ENCODE measurements at regions not wholly inside any gene's neighbourhood (a gene's known extent, or its start where the extent isn't known, plus 50 kb on each side); places are given as distances from the start of the nearest gene placed in this dataset.

DNA sequence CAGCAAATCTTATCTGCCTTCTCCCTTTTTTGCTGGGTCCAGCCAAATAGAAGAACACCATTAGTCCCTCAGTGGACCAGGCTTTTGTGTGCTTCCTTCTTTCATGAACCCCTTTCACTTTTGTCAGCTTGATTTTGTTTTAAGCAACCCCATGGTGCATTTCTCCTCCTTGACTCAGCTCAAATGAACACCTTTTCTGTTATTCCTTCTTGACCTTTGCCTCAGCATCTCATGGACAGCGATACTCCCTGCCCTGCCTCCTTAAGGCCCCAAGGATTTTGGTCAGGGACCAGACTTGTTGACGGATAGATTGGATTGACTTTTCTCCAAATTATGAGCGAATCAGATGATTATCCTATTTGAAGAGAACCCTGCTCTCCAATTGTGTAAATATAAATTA lies 356.6 kb upstream of the USP24 start:
- no peak for DNase-seq (ENCODE audit: low read depth in 1 of 2, low spot score in 1 of 2)

DNA sequence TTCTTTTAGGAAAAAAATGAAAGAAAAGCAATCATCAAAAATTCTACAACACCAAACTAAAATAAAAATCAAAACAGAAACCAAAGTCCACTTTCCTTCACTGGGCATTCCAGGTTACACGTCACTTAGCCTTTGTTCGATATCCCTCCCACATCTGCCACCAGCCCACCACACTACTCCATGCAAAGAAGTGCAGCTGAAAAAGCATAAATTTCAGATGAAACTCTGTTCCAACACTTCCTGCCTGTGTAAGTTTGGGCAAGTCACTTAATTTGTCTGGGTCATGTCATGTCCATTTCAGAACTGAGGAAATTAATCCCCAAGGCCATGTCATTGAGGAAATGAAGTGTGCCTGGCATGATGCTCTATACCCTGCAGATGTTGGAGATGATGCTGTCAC lies 354.3 kb upstream of the USP24 start:
- DNase-seq (ENCODE audit: low read depth in 1 of 2, low spot score in 1 of 2) = no peak

GRCh38 chr1:55568732-55569131 lies 353.6 kb upstream of the USP24 start:
- DNase-seq (ENCODE audit: low read depth in 1 of 2, low spot score in 1 of 2) = no peak

DNA sequence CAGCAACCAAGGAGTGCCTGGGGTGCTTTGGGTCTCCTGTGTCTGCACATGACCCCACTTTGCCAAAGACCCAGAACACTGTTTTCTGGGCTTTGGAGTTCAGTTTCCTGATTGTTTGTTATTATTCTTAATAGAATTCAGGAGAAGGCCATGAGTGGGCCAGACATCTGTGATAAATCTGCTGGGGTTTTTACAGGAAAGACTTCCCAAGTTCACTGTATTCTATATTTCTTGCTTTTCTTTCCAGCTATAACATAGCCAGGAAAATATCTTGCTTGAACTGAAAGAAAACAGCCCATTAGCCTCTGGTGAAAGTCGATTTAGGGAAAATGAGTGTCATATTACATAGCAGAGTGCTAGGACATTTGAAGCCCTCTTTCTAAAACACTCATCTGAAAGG lies 345.1 kb upstream of the USP24 start:
- no peak for DNase-seq (ENCODE audit: low read depth in 1 of 2, low spot score in 1 of 2)

GRCh38 chr1:55559842-55560241 lies 344.7 kb upstream of the USP24 start:
- no peak for DNase-seq (ENCODE audit: low read depth in 1 of 2, low spot score in 1 of 2)

DNA sequence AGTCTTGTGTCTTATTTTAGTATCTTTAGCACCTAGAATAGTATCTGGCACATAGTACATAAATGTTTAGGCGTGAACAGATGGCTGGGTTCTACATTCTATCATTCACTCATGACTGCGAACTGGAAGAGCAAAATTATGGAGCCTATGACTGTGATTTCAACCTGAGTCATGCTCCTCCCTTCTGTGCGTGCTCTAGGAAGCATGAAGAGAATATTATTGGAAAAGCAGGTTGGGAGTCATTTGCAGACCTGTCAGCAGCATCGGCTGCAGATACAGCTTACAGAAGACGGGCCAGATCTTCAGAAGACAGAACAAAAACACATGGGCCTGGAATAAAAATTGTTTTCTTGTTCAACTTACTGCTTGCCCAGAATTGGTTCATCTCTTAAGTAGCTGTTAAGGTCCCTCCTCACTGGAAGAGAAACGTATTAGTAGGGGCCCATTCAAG lies 344.0 kb upstream of the USP24 start:
- no peak for DNase-seq (ENCODE audit: low read depth in 1 of 2, low spot score in 1 of 2)

DNA sequence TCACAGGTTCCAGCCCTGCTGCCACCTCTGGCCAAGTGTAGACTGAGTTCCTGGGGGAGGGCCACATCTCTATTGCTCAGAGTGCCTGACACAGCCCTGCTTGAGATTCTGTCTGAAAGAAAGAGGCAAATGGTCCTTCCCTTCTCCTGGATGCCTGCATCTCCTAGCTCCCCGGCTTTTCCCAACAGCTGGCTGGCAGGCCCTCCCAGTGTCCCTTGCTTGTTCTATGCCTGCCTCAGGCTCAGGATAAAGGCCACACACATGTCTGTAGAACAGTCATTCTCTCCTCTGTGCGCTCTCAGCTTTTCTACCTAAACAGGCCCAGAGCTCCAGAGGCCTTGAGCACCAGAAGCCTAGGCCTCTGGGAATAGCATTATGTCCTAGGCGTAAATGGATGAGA lies 343.4 kb upstream of the USP24 start:
- DNase-seq (ENCODE audit: low read depth in 1 of 2, low spot score in 1 of 2) = no peak

- no peak for DNase-seq (ENCODE audit: low read depth in 1 of 2, low spot score in 1 of 2)
Observed at GRCh38 chr1:55555956-55556725, 341.0 kb upstream of the USP24 start.

DNA sequence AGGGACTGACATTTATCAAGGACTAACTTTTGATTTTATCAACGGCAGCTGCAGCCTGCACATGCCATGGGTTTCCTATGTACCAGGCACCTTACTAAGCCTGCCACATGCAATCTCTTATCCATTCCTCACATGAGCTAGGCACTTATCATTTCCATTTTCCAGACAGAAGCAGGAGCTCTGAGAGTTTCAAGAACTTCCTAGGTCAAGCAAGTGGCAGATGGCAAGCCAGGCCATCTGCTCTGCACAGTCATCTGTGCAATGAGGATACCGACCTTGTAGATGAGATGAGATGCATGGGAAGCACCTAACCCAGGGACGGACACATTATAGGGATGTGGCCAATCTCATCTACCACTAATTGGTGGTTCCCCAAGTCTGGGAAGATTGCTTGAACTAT lies 339.4 kb upstream of the USP24 start:
- no peak for DNase-seq (ENCODE audit: low read depth in 1 of 2, low spot score in 1 of 2)

GRCh38 chr1:55552636-55553035 lies 337.5 kb upstream of the USP24 start:
- no peak for DNase-seq (ENCODE audit: low read depth in 1 of 2, low spot score in 1 of 2)

- DNase-seq (ENCODE audit: low read depth in 1 of 2, low spot score in 1 of 2) = no peak
Observed at GRCh38 chr1:55547405-55547804, 332.2 kb upstream of the USP24 start.

DNA sequence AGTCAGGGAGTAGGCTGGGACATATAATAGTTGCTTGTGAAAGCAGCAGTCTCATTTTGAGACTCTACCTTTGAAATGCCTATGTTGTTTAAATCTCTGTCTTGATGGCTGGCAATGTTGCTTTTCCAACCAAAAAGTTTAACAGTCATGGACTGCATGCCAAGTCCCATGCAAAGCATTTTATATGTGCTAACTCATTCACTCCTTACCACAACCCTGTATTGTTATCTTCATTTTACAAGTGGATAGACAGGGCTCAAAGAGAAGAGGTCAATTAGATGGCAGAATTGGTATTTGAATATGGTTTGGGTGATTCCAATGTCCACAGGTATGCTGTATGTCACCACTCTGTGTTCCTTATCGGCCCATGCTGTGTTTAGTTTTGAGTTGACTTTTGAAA lies 331.4 kb upstream of the USP24 start:
- DNase-seq (ENCODE audit: low read depth in 1 of 2, low spot score in 1 of 2) = no peak

DNA sequence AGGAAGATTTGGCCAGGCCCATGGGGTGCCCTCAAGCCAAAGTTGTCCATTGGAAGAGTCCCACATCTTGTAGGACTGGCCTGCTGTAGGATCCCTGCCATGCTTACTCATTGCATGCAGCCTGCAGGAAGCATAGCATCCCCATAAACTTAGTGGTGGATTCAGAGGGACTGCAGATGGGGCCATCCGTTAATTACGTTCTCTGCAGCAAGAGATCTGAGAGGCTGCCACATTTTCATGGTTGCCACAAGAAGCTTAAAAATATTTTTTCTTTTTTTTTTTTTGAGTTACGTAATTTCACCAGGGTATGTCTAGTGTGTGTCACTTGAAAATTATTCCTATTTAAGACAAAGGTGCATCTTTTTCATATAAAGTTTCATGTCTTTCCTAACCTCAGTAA lies 329.7 kb upstream of the USP24 start:
- no peak for DNase-seq (ENCODE audit: low read depth in 1 of 2, low spot score in 1 of 2)

DNA sequence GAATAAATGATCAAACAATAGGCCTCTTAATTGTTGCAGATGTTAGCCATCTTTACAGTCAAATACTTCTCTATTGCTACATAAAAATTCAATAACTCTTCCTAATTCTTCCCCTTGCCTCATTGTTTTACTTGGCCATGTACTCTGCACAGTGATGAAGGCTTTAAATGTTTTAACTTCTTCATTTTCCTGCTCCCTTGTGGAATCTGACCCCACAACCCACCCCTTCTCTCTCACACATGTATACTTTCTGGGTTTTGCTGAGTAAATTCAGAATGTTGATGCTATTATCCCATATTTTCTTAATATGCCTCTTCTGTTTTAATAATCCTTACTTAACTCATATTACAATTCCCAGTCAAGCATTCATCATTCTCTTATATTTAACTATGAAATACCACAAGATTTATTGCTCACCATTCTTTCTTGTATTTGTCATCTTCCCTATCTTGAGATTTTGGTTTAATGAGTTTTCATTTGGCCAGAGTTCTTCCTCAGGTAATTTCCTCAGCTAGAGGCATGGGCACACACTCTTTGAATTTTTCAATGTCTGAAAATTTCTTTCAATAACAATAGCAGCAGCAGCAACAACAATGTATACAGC lies 327.8 kb upstream of the USP24 start:
- no peak for DNase-seq (ENCODE audit: low read depth in 1 of 2, low spot score in 1 of 2)

DNA sequence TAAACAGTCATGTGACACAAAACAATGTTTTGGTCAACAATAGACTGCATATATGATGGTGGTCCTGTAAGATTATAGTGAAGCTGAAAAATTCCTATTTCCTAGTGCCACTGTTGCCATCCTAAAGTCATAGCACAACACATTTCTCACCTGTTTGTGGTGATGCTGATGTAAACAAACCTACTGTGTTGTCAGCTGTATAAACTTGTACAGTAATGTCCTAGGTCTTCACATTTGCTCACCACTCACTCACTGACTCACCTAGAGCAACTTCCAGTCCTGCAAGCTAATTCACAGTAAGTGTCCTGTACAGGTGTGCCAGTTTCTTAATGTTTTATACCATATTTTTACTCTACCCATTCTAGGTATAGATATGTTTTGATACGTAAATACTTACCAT lies 326.1 kb upstream of the USP24 start:
- DNase-seq (ENCODE audit: low read depth in 1 of 2, low spot score in 1 of 2) = no peak

- DNase-seq (ENCODE audit: low read depth in 1 of 2, low spot score in 1 of 2) = no peak
Observed at GRCh38 chr1:55539652-55540512, 324.7 kb upstream of the USP24 start.

- DNase-seq (ENCODE audit: low read depth in 1 of 2, low spot score in 1 of 2) = no peak
Observed at GRCh38 chr1:55538428-55538827, 323.3 kb upstream of the USP24 start.

GRCh38 chr1:55536545-55536865 lies 321.3 kb upstream of the USP24 start:
- no peak for DNase-seq (ENCODE audit: low read depth in 1 of 2, low spot score in 1 of 2)

- no peak for DNase-seq (ENCODE audit: low read depth in 1 of 2, low spot score in 1 of 2)
Observed at GRCh38 chr1:55535724-55536544, 320.8 kb upstream of the USP24 start.

- DNase-seq (ENCODE audit: low read depth in 1 of 2, low spot score in 1 of 2) = no peak
Observed at GRCh38 chr1:55534565-55535121, 319.5 kb upstream of the USP24 start.

GRCh38 chr1:55531644-55532043 lies 316.5 kb upstream of the USP24 start:
- DNase-seq (ENCODE audit: low read depth in 1 of 2, low spot score in 1 of 2) = no peak

All from stimulated activated CD4-positive, alpha-beta T cell treated with anti-CD3 and anti-CD28 coated beads, Interleukin-15, amount 100 ng/mL, for 1 hour (primary cell).